H1 (cell line): ENCODE measurements at regions not wholly inside any gene's neighbourhood (a gene's known extent, or its start where the extent isn't known, plus 50 kb on each side); places are given as distances from the start of the nearest gene placed in this dataset.

Source experiments
- EP300 ChIP-seq, 2 experiments: IDR thresholded peaks; 1 replicate in 1 of 2; 2 replicates in 1 of 2; pipeline ENCODE4 v1.6.1; 2011 to 2012; ENCODE audit warnings: low read depth in 2 of 2, low read length in 2 of 2, mild to moderate bottlenecking in 2 of 2, borderline replicate concordance in 1 of 2, inconsistent platforms in 1 of 2, moderate library complexity in 1 of 2
- RNF2 ChIP-seq: fragments of 200-900, 300-1000 bp; sonication (generic); IDR thresholded peaks from 2 replicates; pipeline ENCODE4 v1.7.1; 2016; ENCODE audit warnings: borderline replicate concordance, low read depth, mild to moderate bottlenecking, antibody characterized with exemption, low read length; ENCODE audit not compliant: poor library complexity, severe bottlenecking; ENCODE audit errors: missing control alignments
- TF ChIP-seq, protein P1 (sequence below), 3 experiments: IDR thresholded peaks; 1 replicate in 2 of 3; 2 replicates in 1 of 3; pipeline versions ENCODE4 v1.5.1 to v1.6.1; 2011; ENCODE audit warnings: low read length in 3 of 3, mild to moderate bottlenecking in 3 of 3, inconsistent platforms in 2 of 3, low read depth in 1 of 3, moderate library complexity in 1 of 3; ENCODE audit not compliant: insufficient read depth in 1 of 3; ENCODE audit errors: control extremely low read depth in 1 of 3
- TF ChIP-seq, protein P2 (sequence below): IDR thresholded peaks from 2 replicates; pipeline ENCODE4 v1.6.1; 2012; ENCODE audit warnings: inconsistent platforms

DNA sequence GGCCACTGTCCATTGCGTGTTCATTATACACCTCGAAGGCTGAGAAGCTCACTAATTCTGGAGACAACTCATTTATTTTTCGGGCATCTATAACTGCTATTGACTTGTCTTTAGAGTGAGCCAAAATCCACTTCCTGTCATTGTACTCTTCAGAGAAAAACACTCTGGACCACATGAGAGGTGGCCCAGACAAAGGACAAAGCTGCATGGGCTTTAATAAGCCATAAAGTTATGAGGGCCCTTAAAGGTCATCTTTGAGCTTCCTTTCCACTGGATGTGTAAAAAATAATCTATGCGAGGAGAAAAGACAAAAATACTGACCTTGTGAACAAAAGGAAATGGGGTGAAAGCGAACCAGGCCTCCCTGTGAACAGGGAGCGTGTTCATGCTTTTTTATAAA is 63.5 kb upstream of the ZC3H12C start:
- no peak for TF ChIP-seq RNF2
- TF ChIP-seq EP300 (IDR thresholded peaks at IDR 0.05; ENCODE audit: borderline replicate concordance in 1 of 2, low read depth in 2 of 2, low read length in 2 of 2), result no peak
- TF ChIP-seq, protein P1, sequence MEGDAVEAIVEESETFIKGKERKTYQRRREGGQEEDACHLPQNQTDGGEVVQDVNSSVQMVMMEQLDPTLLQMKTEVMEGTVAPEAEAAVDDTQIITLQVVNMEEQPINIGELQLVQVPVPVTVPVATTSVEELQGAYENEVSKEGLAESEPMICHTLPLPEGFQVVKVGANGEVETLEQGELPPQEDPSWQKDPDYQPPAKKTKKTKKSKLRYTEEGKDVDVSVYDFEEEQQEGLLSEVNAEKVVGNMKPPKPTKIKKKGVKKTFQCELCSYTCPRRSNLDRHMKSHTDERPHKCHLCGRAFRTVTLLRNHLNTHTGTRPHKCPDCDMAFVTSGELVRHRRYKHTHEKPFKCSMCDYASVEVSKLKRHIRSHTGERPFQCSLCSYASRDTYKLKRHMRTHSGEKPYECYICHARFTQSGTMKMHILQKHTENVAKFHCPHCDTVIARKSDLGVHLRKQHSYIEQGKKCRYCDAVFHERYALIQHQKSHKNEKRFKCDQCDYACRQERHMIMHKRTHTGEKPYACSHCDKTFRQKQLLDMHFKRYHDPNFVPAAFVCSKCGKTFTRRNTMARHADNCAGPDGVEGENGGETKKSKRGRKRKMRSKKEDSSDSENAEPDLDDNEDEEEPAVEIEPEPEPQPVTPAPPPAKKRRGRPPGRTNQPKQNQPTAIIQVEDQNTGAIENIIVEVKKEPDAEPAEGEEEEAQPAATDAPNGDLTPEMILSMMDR (IDR thresholded peaks at IDR 0.05; ENCODE audit: control extremely low read depth in 1 of 3, insufficient read depth in 1 of 3, low read depth in 1 of 3, low read length in 3 of 3), result no peak
- TF ChIP-seq, protein P2, sequence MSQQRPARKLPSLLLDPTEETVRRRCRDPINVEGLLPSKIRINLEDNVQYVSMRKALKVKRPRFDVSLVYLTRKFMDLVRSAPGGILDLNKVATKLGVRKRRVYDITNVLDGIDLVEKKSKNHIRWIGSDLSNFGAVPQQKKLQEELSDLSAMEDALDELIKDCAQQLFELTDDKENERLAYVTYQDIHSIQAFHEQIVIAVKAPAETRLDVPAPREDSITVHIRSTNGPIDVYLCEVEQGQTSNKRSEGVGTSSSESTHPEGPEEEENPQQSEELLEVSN, result no peak
